ENCODE measurements at regions not wholly inside any gene's neighbourhood (a gene's known extent, or its start where the extent isn't known, plus 50 kb on each side); places are given as distances from the start of the nearest gene placed in this dataset.
"Not testable (repeated sequence)": the region's sequence is repeated elsewhere in the genome, so short reads cannot be mapped to it uniquely, and the experiment has no call there.

GRCh38 chr14:101086926-101087325 is 183.4 kb upstream of the RTL1 start:
- Histone ChIP-seq H3K27me3 (no peaks in the 10 kb centered on the region), H3K36me3 (no peaks in the 10 kb centered on the region), H3K9me3 (no peaks in the 10 kb centered on the region), H3K4me1 (peaks cover 4% of the 10 kb centered on the region), H3K4me3 (no peak overlapping the region), H3K27ac (no peak overlapping the region)
- TF ChIP-seq POLR2AphosphoS5 (IDR thresholded peaks at IDR 0.05; ENCODE audit: insufficient read depth in 1 of 2, low read depth in 1 of 2) (no peak), POLR2A (IDR thresholded peaks at IDR 0.05) (no peak)
- TF ChIP-seq, protein P1, sequence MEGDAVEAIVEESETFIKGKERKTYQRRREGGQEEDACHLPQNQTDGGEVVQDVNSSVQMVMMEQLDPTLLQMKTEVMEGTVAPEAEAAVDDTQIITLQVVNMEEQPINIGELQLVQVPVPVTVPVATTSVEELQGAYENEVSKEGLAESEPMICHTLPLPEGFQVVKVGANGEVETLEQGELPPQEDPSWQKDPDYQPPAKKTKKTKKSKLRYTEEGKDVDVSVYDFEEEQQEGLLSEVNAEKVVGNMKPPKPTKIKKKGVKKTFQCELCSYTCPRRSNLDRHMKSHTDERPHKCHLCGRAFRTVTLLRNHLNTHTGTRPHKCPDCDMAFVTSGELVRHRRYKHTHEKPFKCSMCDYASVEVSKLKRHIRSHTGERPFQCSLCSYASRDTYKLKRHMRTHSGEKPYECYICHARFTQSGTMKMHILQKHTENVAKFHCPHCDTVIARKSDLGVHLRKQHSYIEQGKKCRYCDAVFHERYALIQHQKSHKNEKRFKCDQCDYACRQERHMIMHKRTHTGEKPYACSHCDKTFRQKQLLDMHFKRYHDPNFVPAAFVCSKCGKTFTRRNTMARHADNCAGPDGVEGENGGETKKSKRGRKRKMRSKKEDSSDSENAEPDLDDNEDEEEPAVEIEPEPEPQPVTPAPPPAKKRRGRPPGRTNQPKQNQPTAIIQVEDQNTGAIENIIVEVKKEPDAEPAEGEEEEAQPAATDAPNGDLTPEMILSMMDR (IDR thresholded peaks at IDR 0.05) = no peak
- no peak for DNase-seq (ENCODE audit: extremely low spot score in 2 of 2)
- intact Hi-C loops (cut with DNase I) = no loop called here

DNA sequence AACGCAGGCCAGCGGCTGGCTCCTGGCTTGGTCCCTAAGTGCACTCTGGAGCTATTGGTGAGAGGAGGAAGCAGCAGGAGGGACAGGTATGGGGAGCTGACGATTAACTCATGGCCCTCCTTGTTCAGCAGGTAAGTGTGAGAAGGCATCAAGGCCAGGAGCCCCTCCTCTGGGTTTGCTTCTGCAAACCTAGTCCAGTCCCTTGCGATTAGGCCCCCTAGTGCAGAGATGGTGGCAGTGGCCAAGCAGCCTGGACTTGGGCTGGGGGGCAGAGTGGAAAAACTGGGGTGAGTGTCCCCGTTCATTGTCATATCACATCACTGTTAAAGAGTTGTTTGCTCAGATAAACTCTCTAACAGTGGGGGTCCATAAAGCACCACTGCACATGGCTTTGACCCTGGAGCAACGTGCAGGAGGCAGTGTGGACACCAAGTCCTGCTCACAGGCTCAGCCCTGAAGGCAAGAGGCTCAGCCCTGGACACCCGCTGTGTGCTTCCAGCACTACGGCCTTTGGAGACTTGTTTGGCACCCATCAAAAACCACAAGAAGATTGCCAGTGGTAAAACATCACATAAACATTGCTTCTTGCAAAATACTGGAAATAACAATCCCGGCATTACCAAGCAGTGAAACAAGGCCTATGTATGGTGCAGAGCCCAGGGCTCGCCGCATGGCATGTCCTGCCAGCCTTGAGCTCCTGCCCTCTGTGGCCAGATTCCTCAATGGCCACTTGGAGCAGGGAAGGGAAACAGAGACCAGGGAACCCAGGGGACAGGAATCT is 184.3 kb upstream of the RTL1 start:
- intact Hi-C loops (cut with DNase I) = no loop called here
- Histone ChIP-seq H3K4me1 (peaks cover 4% of the 10 kb centered on the region), H3K27me3 (no peaks in the 10 kb centered on the region), H3K4me3 (no peak overlapping the region), H3K9me3 (no peaks in the 10 kb centered on the region), H3K27ac (no peak overlapping the region), H3K36me3 (no peaks in the 10 kb centered on the region)
- DNase-seq (ENCODE audit: extremely low spot score in 2 of 2) = no peak
- TF ChIP-seq, protein P1 (IDR thresholded peaks at IDR 0.05) = no peak
- peak in 1 of 2 donors; percentile 19 for TF ChIP-seq POLR2AphosphoS5 (IDR thresholded peaks at IDR 0.05; ENCODE audit: insufficient read depth in 1 of 2, low read depth in 1 of 2)

DNA sequence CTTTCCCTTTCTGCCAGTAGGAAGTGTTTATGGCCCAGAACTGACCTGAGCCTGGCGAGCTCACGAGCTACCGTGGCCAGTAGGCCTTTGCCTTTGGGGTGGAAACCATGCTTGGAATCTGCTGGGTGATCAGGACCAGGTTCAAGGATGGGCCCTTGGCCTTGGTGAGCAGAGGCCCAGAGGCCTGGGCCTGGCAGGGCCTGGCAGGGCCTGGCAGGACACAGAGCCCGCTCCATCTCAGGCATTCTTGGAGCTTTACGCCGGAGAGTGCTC is 184.8 kb upstream of the RTL1 start:
- Histone ChIP-seq H3K9me3 (no peaks in the 10 kb centered on the region), H3K4me1 (peaks cover 4% of the 10 kb centered on the region), H3K4me3 (no peak overlapping the region), H3K36me3 (no peaks in the 10 kb centered on the region), H3K27me3 (no peaks in the 10 kb centered on the region), H3K27ac (no peak overlapping the region)
- no peak for DNase-seq (ENCODE audit: extremely low spot score in 2 of 2)
- TF ChIP-seq POLR2AphosphoS5 (IDR thresholded peaks at IDR 0.05; ENCODE audit: insufficient read depth in 1 of 2, low read depth in 1 of 2) (no peak), POLR2A (IDR thresholded peaks at IDR 0.05) (no peak)
- TF ChIP-seq, protein P1 (IDR thresholded peaks at IDR 0.05) = no peak
- intact Hi-C loops (cut with DNase I) = no loop called here

- Histone ChIP-seq H3K4me3 (no peak overlapping the region), H3K4me1 (peaks cover 4% of the 10 kb centered on the region), H3K27ac (no peak overlapping the region), H3K9me3 (no peaks in the 10 kb centered on the region), H3K27me3 (no peaks in the 10 kb centered on the region), H3K36me3 (no peaks in the 10 kb centered on the region)
- DNase-seq (ENCODE audit: extremely low spot score in 2 of 2) = no peak
- TF ChIP-seq POLR2AphosphoS5 (IDR thresholded peaks at IDR 0.05; ENCODE audit: insufficient read depth in 1 of 2, low read depth in 1 of 2) (no peak), POLR2A (IDR thresholded peaks at IDR 0.05) (no peak)
- TF ChIP-seq, protein P1 (IDR thresholded peaks at IDR 0.05) = no peak
- intact Hi-C loops (cut with DNase I) = no loop called here
These were observed 185.2 kb upstream of the RTL1 start for GRCh38 chr14:101088714-101089113.

DNA sequence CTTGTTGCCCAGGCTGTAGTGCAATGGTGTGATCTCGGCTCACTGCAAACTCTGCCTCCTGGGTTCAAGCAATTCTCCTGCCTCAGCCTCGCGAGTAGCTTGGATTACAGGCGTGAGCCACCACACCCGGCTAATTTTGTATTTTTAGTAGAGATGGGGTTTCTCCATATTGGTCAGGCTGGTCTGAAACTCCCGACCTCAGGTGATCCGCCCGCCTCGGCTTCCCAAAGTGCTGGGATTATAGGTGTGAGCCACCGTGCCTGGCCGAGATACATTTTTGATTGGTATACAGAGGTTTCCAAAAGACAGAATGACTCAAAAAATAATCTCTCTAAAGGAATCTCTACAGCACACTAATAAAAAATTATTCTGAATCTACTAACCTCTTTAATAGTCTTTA is 187.0 kb upstream of the RTL1 start:
- H3K36me3 ChIP-seq; H3K9me3 ChIP-seq; H3K4me1 ChIP-seq; H3K4me3 ChIP-seq; H3K27ac ChIP-seq; H3K27me3 ChIP-seq; DNase-seq (ENCODE audit: extremely low spot score in 2 of 2); intact Hi-C loops (cut with DNase I): not testable (repeated sequence)

Data from vagina (tissue), 2 donors.